Activated B cell treated with CpG ODN at 0.5 μM for 24 hours (primary cell): ENCODE measurements at regions not wholly inside any gene's neighbourhood (a gene's known extent, or its start where the extent isn't known, plus 50 kb on each side); places are given as distances from the start of the nearest gene placed in this dataset.

Source experiments
- ATAC-seq: fragments of 200-7000 bp; cut with Tn5 transposase; one replicate; pipeline ENCODE4 v1.10.0; 2021; ENCODE audit warnings: low read depth, mild to moderate bottlenecking, moderate library complexity
- CTCF ChIA-PET: fragments of 350-600 bp; sonication (Branson Sonifier 250); formaldehyde crosslinking; loops from one replicate; lab custom pipeline; 2021; ENCODE audit warnings: antibody characterized with exemption; lab: Charles Lee
- POLR2A ChIA-PET: fragments of 350-600 bp; sonication (Branson Sonifier 250); formaldehyde crosslinking; loops from one replicate; lab custom pipeline; 2021; ENCODE audit warnings: antibody characterized with exemption; lab: Charles Lee
- DNase-seq: peaks from one replicate; pipeline ENCODE4 v3.0.0; 2022
- H3K27ac Mint-ChIP-seq: one replicate; pipeline ENCODE4 v1.8.0; 2020; ENCODE audit warnings: mixed read lengths
- H3K27me3 Mint-ChIP-seq: one replicate; pipeline ENCODE4 v1.8.0; 2021; ENCODE audit warnings: mixed read lengths
- H3K36me3 Mint-ChIP-seq: one replicate; pipeline ENCODE4 v1.8.0; 2021; ENCODE audit warnings: low read depth, mixed read lengths
- H3K4me1 Mint-ChIP-seq: one replicate; pipeline ENCODE4 v1.8.0; 2021; ENCODE audit warnings: mixed read lengths
- H3K4me3 Mint-ChIP-seq: one replicate; pipeline ENCODE4 v1.8.0; 2020; ENCODE audit warnings: mild to moderate bottlenecking, mixed read lengths
- H3K9me3 Mint-ChIP-seq: one replicate; pipeline ENCODE4 v1.8.0; 2020; ENCODE audit warnings: mixed read lengths
- CTCF ChIP-seq: fragments of 200-600 bp; IDR thresholded peaks from one replicate; pipeline ENCODE4 v1.8.0; 2022; ENCODE audit warnings: antibody characterized with exemption, mild to moderate bottlenecking
- intact Hi-C: fragments of 100-400 bp; cut with micrococcal nuclease; formaldehyde crosslinking; loops from one replicate; pipeline ENCODE4 v1.15.1; 2024

- Mint-ChIP-seq H3K9me3 (peaks cover 5% of the 10 kb centered on the region), H3K27ac (no peak overlapping the region), H3K36me3 (no peaks in the 10 kb centered on the region), H3K4me3 (no peak overlapping the region), H3K27me3 (no peaks in the 10 kb centered on the region), H3K4me1 (no peaks in the 10 kb centered on the region)
- no peak for TF ChIP-seq CTCF
- no peak for DNase-seq
- no peak for ATAC-seq
- CTCF ChIA-PET = interaction anchor here (0.6 kb wide), 1 partner anchor 241 kb away, joined by 3 read pairs; no protein-coding TSS in a partner anchor
- POLR2A ChIA-PET = no interaction called here
- intact Hi-C loops = no loop called here
Measured at GRCh38 chr12:93087840-93088610, 158.9 kb upstream of the EEA1 start.

GRCh38 chr12:93089805-93090569, 160.9 kb upstream of the EEA1 start:
- ChIA-PET POLR2A (no interaction called here), CTCF (no interaction called here)
- ATAC-seq (no peak), DNase-seq (no peak)
- intact Hi-C loops = no loop called here
- Mint-ChIP-seq H3K9me3 (peaks cover 5% of the 10 kb centered on the region), H3K27ac (no peak overlapping the region), H3K27me3 (no peaks in the 10 kb centered on the region), H3K4me3 (no peak overlapping the region), H3K36me3 (no peaks in the 10 kb centered on the region), H3K4me1 (peaks cover 3% of the 10 kb centered on the region)
- no peak for TF ChIP-seq CTCF

GRCh38 chr12:93090731-93091172, 161.7 kb upstream of the EEA1 start:
- Mint-ChIP-seq H3K27me3 (no peaks in the 10 kb centered on the region), H3K4me3 (no peak overlapping the region), H3K4me1 (peaks cover 9% of the 10 kb centered on the region), H3K9me3 (peaks cover 5% of the 10 kb centered on the region), H3K36me3 (no peaks in the 10 kb centered on the region), H3K27ac (no peak overlapping the region)
- no peak for TF ChIP-seq CTCF
- ChIA-PET CTCF (no interaction called here), POLR2A (no interaction called here)
- intact Hi-C loops = no loop called here
- DNase-seq = no peak
- ATAC-seq = no peak

GRCh38 chr12:93091886-93092648, 163.0 kb upstream of the EEA1 start:
- Mint-ChIP-seq H3K36me3 (no peaks in the 10 kb centered on the region), H3K4me1 (peaks cover 9% of the 10 kb centered on the region), H3K4me3 (no peak overlapping the region), H3K9me3 (no peaks in the 10 kb centered on the region), H3K27ac (no peak overlapping the region), H3K27me3 (no peaks in the 10 kb centered on the region)
- ATAC-seq = no peak
- no peak for DNase-seq
- POLR2A ChIA-PET = no interaction called here
- intact Hi-C loops = no loop called here
- TF ChIP-seq CTCF = no peak
- CTCF ChIA-PET = interaction anchor here (1.0 kb wide), 1 partner anchor 305 kb away, joined by 3 read pairs; no protein-coding TSS in a partner anchor

GRCh38 chr12:93092649-93092945, 163.5 kb upstream of the EEA1 start:
- H3K27me3 Mint-ChIP-seq = no peaks in the 10 kb centered on the region
- no peaks in the 10 kb centered on the region for H3K9me3 Mint-ChIP-seq
- H3K4me1 Mint-ChIP-seq = peaks cover 11% of the 10 kb centered on the region
- no peak for TF ChIP-seq CTCF
- no peak overlapping the region for H3K27ac Mint-ChIP-seq
- ATAC-seq (no peak), DNase-seq (no peak)
- ChIA-PET POLR2A (no interaction called here), CTCF (no interaction called here)
- no peak overlapping the region for H3K4me3 Mint-ChIP-seq
- no peaks in the 10 kb centered on the region for H3K36me3 Mint-ChIP-seq
- intact Hi-C loops = no loop called here
